ENCODE measurements at regions not wholly inside any gene's neighbourhood (a gene's known extent, or its start where the extent isn't known, plus 50 kb on each side); places are given as distances from the start of the nearest gene placed in this dataset.

- TF ChIP-seq CTCF (optimal IDR thresholded peaks at IDR 0.05 in 1 of 3, IDR thresholded peaks at IDR 0.05 in 1 of 3, conservative IDR thresholded peaks at IDR 0.05 in 1 of 3; ENCODE audit: extremely low read depth in 1 of 3, insufficient read depth in 2 of 3, low read length in 3 of 3) (no peak), EZH2 (IDR thresholded peaks at IDR 0.05; ENCODE audit: low read length) (no peak)
These were observed 120.7 kb upstream of the KCNG1 start for GRCh38 chr20:51143652-51144051.
